Nephron (organoid): ENCODE measurements at regions not wholly inside any gene's neighbourhood (a gene's known extent, or its start where the extent isn't known, plus 50 kb on each side); places are given as distances from the start of the nearest gene placed in this dataset.

ENCODE experiments used
- H3K27ac Mint-ChIP-seq, 3 experiments: 2 replicates each; pipeline ENCODE4 v1.8.0; 2020; ENCODE audit warnings: mixed read lengths in 3 of 3, mild to moderate bottlenecking in 2 of 3, moderate library complexity in 1 of 3
- H3K27me3 Mint-ChIP-seq: 2 replicates; pipeline ENCODE4 v1.8.0; 2021; ENCODE audit warnings: low read depth, mild to moderate bottlenecking, moderate library complexity, mixed read lengths
- H3K36me3 Mint-ChIP-seq: 2 replicates; pipeline ENCODE4 v1.8.0; 2020; ENCODE audit warnings: low read depth, mixed read lengths
- H3K4me1 Mint-ChIP-seq: 2 replicates; pipeline ENCODE4 v1.8.0; 2020; ENCODE audit warnings: mixed read lengths
- H3K4me3 Mint-ChIP-seq, 3 experiments: 2 replicates each; pipeline ENCODE4 v1.8.0; 2020; ENCODE audit warnings: mild to moderate bottlenecking in 3 of 3, mixed read lengths in 3 of 3, moderate library complexity in 2 of 3
- H3K9me3 Mint-ChIP-seq: 2 replicates; pipeline ENCODE4 v1.8.0; 2020; ENCODE audit warnings: mixed read lengths
- TF ChIP-seq, protein P1 (sequence below), 3 experiments: fragments of 200-600 bp; sonication (generic); IDR thresholded peaks; one replicate each; pipeline ENCODE4 v1.5.0; 2021; ENCODE audit warnings: antibody characterized with exemption in 3 of 3; ENCODE audit not compliant: unreplicated experiment in 3 of 3

GRCh38 chr5:44652674-44653073 is 156.1 kb upstream of the MRPS30 start:
- Mint-ChIP-seq H3K27me3 (peaks cover 12% of the 10 kb centered on the region), H3K4me3 (no peak overlapping the region), H3K9me3 (peaks cover 20% of the 10 kb centered on the region), H3K4me1 (peaks cover 6% of the 10 kb centered on the region), H3K27ac (no peak overlapping the region), H3K36me3 (peaks cover 10% of the 10 kb centered on the region)
- TF ChIP-seq, protein P1, sequence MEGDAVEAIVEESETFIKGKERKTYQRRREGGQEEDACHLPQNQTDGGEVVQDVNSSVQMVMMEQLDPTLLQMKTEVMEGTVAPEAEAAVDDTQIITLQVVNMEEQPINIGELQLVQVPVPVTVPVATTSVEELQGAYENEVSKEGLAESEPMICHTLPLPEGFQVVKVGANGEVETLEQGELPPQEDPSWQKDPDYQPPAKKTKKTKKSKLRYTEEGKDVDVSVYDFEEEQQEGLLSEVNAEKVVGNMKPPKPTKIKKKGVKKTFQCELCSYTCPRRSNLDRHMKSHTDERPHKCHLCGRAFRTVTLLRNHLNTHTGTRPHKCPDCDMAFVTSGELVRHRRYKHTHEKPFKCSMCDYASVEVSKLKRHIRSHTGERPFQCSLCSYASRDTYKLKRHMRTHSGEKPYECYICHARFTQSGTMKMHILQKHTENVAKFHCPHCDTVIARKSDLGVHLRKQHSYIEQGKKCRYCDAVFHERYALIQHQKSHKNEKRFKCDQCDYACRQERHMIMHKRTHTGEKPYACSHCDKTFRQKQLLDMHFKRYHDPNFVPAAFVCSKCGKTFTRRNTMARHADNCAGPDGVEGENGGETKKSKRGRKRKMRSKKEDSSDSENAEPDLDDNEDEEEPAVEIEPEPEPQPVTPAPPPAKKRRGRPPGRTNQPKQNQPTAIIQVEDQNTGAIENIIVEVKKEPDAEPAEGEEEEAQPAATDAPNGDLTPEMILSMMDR (IDR thresholded peaks at IDR 0.05; ENCODE audit: unreplicated experiment in 3 of 3), result no peak

DNA sequence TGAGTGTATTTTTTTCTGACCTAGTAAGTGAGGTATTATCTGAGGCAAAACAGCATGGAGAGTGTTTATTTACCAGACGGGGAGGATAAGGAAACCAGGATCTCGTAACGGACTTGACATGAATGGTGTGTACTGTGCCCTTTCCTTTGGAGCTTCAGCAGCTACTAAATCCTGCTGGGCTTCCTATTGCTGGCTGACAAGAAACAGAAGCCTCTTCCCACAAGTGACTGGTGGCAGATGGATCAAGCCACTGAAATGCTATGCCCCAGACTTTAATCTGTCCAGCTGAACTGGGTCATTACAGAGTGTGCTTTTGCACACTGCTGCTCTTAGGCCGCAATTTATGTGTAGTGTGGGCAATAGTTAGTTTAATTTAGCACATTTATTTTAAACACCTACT is 162.7 kb upstream of the MRPS30 start:
- Mint-ChIP-seq H3K27me3 (peaks cover 9% of the 10 kb centered on the region), H3K4me1 (peaks cover 27% of the 10 kb centered on the region), H3K4me3 (no peak overlapping the region), H3K27ac (peak overlapping the region in 2 of 3 experiments; percentile 30 to 73), H3K9me3 (no peaks in the 10 kb centered on the region), H3K36me3 (no peaks in the 10 kb centered on the region)
- TF ChIP-seq, protein P1 (IDR thresholded peaks at IDR 0.05; ENCODE audit: unreplicated experiment in 3 of 3), result no peak

- TF ChIP-seq, protein P1 (IDR thresholded peaks at IDR 0.05; ENCODE audit: unreplicated experiment in 3 of 3), result no peak
- peaks cover 11% of the 10 kb centered on the region for H3K27me3 Mint-ChIP-seq
- H3K4me3 Mint-ChIP-seq, result no peak overlapping the region
- H3K27ac Mint-ChIP-seq, result peak overlapping the region in 1 of 3 experiments; percentile 73
- H3K36me3 Mint-ChIP-seq, result no peaks in the 10 kb centered on the region
- H3K4me1 Mint-ChIP-seq, result peaks cover 27% of the 10 kb centered on the region
- no peaks in the 10 kb centered on the region for H3K9me3 Mint-ChIP-seq
These were observed 163.2 kb upstream of the MRPS30 start for GRCh38 chr5:44645502-44645901.

DNA sequence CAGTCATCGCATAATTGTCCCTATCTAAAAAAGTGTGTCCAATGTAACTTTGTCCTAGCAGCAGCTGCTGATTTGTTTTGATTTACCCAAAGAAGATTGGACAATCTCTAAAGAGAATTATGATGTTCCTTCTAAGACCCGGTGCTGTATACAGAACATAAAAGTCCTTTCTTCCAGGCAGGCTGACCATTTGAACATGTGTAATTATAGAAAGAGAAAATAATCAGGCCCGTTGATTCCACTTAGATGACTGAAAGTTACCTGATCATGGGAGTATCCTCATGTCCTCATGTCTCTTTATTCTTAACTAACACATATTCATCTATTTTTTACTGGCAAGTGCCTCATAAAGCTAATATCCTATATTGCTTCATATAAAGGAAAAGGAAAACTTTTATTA is 164.1 kb upstream of the MRPS30 start:
- H3K27me3 Mint-ChIP-seq, result peaks cover 9% of the 10 kb centered on the region
- TF ChIP-seq, protein P1 (IDR thresholded peaks at IDR 0.05; ENCODE audit: unreplicated experiment in 3 of 3), result no peak

GRCh38 chr5:44641820-44642219 is 166.9 kb upstream of the MRPS30 start:
- H3K36me3 Mint-ChIP-seq, result no peaks in the 10 kb centered on the region

More for the DNA sequence above, 164.1 kb upstream of the MRPS30 start:
- Mint-ChIP-seq H3K9me3 (no peaks in the 10 kb centered on the region), H3K36me3 (no peaks in the 10 kb centered on the region), H3K4me3 (no peak overlapping the region), H3K4me1 (peaks cover 28% of the 10 kb centered on the region), H3K27ac (peak overlapping the region in 1 of 3 experiments; percentile 12)

GRCh38 chr5:44640945-44641456 is 167.7 kb upstream of the MRPS30 start:
- Mint-ChIP-seq H3K4me3 (no peak overlapping the region), H3K4me1 (peaks cover 29% of the 10 kb centered on the region), H3K36me3 (no peaks in the 10 kb centered on the region), H3K27me3 (peaks cover 9% of the 10 kb centered on the region), H3K9me3 (no peaks in the 10 kb centered on the region), H3K27ac (no peak overlapping the region)
- TF ChIP-seq, protein P1 (IDR thresholded peaks at IDR 0.05; ENCODE audit: unreplicated experiment in 3 of 3), result no peak

More at GRCh38 chr5:44641820-44642219, 166.9 kb upstream of the MRPS30 start:
- TF ChIP-seq, protein P1 (IDR thresholded peaks at IDR 0.05; ENCODE audit: unreplicated experiment in 3 of 3), result no peak
- H3K27me3 Mint-ChIP-seq, result peaks cover 9% of the 10 kb centered on the region
- H3K4me3 Mint-ChIP-seq, result no peak overlapping the region
- no peak overlapping the region for H3K27ac Mint-ChIP-seq
- H3K4me1 Mint-ChIP-seq, result peaks cover 34% of the 10 kb centered on the region
- H3K9me3 Mint-ChIP-seq, result no peaks in the 10 kb centered on the region
